SH-SY5Y (cell line): ENCODE measurements at regions not wholly inside any gene's neighbourhood (a gene's known extent, or its start where the extent isn't known, plus 50 kb on each side); places are given as distances from the start of the nearest gene placed in this dataset.

Source experiments
- GATA2 ChIP-seq: IDR thresholded peaks from 2 replicates; pipeline ENCODE4 v1.6.1; 2011; ENCODE audit warnings: mild to moderate bottlenecking, low read depth, low read length
- GATA3 ChIP-seq: IDR thresholded peaks from 2 replicates; pipeline ENCODE4 v1.6.1; 2011; ENCODE audit warnings: low read depth, mild to moderate bottlenecking, low read length, moderate library complexity

- TF ChIP-seq GATA3 (no peak), GATA2 (no peak)
Measured at GRCh38 chr16:64088838-64089237, 1033.0 kb downstream of the CDH11 start.
